Activated naive CD8-positive, alpha-beta T cell treated with anti-CD3 and anti-CD28 coated beads, Interleukin-2, amount 50 U/mL, for 24 hours (primary cell): ENCODE measurements at regions not wholly inside any gene's neighbourhood (a gene's known extent, or its start where the extent isn't known, plus 50 kb on each side); places are given as distances from the start of the nearest gene placed in this dataset.
"Not testable (repeated sequence)": the region's sequence is repeated elsewhere in the genome, so short reads cannot be mapped to it uniquely, and the experiment has no call there.

Experiments used
- ATAC-seq: fragments of 150-1000 bp; cut with Tn5 transposase; one replicate; pipeline ENCODE4 v1.10.0; 2021
- DNase-seq: peaks from one replicate; pipeline ENCODE4 v3.0.0; 2021
- H3K27ac Mint-ChIP-seq: one replicate; pipeline ENCODE4 v1.8.0; 2021; ENCODE audit warnings: mild to moderate bottlenecking, mixed read lengths
- H3K27me3 Mint-ChIP-seq: one replicate; pipeline ENCODE4 v1.8.0; 2021; ENCODE audit warnings: mixed read lengths
- H3K36me3 Mint-ChIP-seq: one replicate; pipeline ENCODE4 v1.8.0; 2021; ENCODE audit warnings: low read depth, mixed read lengths
- H3K4me1 Mint-ChIP-seq: one replicate; pipeline ENCODE4 v1.8.0; 2021; ENCODE audit warnings: mixed read lengths
- H3K4me3 Mint-ChIP-seq: one replicate; pipeline ENCODE4 v1.8.0; 2021; ENCODE audit warnings: mild to moderate bottlenecking, moderate library complexity, mixed read lengths
- H3K9me3 Mint-ChIP-seq: one replicate; pipeline ENCODE4 v1.8.0; 2021; ENCODE audit warnings: mixed read lengths

DNA sequence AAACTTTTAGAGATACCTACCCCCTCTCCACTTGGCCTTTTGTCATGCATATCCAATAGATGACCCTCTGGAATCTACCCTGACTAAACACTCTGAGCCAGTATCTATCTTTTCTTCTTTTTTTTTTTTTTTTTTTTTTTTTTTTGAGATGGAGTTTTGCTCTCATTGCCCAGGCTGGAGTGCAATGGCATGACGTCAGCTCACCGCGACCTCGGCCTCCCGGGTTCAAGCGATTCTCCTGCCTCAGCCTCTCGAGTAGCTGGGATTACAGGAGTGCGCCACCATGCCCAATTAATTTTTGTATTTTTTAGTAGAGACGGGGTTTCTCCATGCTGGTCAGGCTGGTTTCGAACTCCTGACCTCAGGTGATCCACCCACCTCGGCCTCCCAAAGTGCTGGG, 50.8 kb upstream of the GRIN2B start:
- DNase-seq, ATAC-seq, H3K9me3 Mint-ChIP-seq, H3K4me1 Mint-ChIP-seq, H3K36me3 Mint-ChIP-seq, H3K27me3 Mint-ChIP-seq, H3K27ac Mint-ChIP-seq, H3K4me3 Mint-ChIP-seq: not testable (repeated sequence)

DNA sequence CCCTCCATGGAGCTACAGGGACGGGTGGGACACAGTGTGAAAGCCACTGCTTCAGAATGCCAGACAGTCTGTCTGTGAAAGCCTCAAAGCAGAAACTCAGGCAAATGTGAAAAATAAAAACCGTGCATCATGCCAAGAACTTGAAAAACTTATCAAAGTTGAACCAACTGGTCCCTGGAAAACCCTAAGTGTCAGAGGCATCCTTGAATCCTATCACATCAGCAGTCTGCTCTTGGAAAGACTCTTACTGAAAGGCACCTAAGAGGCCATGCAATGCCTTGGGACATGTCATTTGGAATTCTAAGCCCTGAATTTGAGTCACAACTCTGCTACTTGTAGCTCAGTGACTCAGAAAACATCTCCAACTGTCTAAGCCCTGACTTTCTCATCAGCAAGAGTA, 62.4 kb upstream of the GRIN2B start:
- H3K36me3 Mint-ChIP-seq = no peaks in the 10 kb centered on the region
- H3K27me3 Mint-ChIP-seq = peaks cover 2% of the 10 kb centered on the region
- DNase-seq = no peak
- no peak overlapping the region for H3K4me3 Mint-ChIP-seq
- no peaks in the 10 kb centered on the region for H3K4me1 Mint-ChIP-seq
- H3K27ac Mint-ChIP-seq = no peak overlapping the region
- H3K9me3 Mint-ChIP-seq = peaks cover 6% of the 10 kb centered on the region
- no peak for ATAC-seq

DNA sequence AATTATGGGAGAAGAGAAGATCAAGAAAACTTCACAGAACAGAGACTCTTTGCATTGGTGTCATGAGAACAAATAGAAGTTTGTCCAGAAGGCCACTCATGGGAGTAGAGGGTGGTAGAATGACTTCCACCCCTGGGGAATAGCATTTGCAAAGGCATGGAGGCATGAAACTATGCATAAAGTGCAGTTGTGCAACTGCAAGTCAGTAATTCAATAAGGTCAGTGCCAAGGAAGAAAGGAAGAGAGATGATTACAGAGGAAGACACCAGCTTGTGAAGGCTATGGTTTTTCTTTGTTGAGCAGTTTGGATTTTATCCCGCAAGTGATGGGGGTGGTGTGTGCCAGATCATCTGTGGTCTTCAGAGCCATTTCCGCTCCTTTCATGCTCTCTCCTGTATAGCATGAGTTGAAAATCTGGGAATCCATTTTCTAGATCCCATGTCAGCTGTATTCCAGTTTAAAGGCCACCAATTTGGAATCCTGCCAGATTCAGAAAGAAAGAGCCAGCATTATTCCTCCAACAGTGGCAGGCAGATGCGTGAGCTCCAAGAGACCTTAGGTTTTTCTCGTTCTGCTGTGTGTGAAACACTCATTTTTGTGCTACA, 67.6 kb upstream of the GRIN2B start:
- H3K9me3 Mint-ChIP-seq = no peaks in the 10 kb centered on the region
- H3K36me3 Mint-ChIP-seq = no peaks in the 10 kb centered on the region
- DNase-seq (no peak), ATAC-seq (no peak)
- H3K27ac Mint-ChIP-seq = no peak overlapping the region
- H3K4me3 Mint-ChIP-seq = no peak overlapping the region
- H3K4me1 Mint-ChIP-seq = no peaks in the 10 kb centered on the region
- peaks cover 2% of the 10 kb centered on the region for H3K27me3 Mint-ChIP-seq

DNA sequence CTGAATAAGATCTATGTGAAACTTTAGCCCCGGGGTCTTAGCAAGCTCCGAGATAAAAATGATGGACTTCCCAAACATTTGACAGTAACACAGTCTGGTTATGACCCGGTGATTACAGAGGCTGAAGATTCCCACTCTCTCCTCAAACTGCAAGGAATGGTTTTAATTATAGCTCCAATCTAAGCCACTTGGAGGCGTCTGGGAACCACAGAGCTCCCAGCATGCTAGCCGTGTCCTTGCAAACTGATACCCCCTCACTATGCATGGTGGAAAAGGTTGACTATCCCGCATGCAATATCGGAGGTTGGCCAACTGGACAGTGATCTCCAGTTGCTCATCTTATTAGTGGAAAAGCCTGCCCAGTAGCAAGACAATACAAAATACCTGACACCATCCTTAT, 76.5 kb upstream of the GRIN2B start:
- H3K36me3 Mint-ChIP-seq = no peaks in the 10 kb centered on the region
- H3K4me1 Mint-ChIP-seq = no peaks in the 10 kb centered on the region

DNA sequence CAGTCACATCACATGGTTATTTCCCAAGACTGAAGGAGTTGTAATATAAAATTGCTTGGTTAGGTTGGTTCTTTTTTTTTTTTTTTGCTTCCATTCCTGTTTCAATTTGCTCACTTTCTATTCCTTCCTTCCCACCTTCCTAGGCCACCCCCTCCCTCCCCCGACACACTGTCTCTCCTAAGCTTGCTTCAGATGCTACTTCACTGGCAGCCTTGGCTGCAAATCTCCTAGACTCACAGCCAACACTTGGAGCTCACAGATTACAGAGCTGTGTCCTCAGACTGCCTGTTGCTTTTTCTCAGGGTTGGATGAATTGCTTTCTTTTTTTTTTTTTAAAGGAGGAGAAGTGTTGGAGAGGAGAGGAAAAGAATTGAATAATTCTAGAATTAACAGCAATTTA, 77.3 kb upstream of the GRIN2B start:
- H3K4me1 Mint-ChIP-seq = no peaks in the 10 kb centered on the region
- no peak overlapping the region for H3K4me3 Mint-ChIP-seq
- DNase-seq (no peak), ATAC-seq (no peak)
- no peak overlapping the region for H3K27ac Mint-ChIP-seq
- peaks cover 5% of the 10 kb centered on the region for H3K27me3 Mint-ChIP-seq
- H3K9me3 Mint-ChIP-seq = no peaks in the 10 kb centered on the region
- no peaks in the 10 kb centered on the region for H3K36me3 Mint-ChIP-seq

More for the DNA sequence above, 76.5 kb upstream of the GRIN2B start:
- no peak for DNase-seq
- H3K27ac Mint-ChIP-seq = no peak overlapping the region
- no peak overlapping the region for H3K4me3 Mint-ChIP-seq
- ATAC-seq = no peak
- no peaks in the 10 kb centered on the region for H3K9me3 Mint-ChIP-seq
- peaks cover 5% of the 10 kb centered on the region for H3K27me3 Mint-ChIP-seq

DNA sequence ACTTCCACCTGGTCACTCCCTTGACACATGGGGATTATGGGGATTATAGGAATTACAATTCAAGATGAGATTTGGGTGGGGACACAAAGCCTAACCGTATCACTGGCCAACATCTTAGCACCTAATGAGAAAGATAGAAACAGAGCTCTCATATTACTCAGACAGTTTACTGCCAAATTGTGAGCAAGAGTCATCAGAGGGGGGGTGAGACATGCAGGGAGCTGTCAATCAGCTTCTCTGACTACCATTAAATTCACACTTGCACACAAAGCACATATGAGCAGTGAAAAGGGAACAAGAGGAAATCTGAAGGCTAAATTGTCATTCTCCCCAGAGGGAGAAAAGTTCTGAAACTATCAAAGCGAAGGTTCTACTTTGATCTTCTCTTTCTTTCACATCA, 78.1 kb upstream of the GRIN2B start:
- no peak for ATAC-seq
- Mint-ChIP-seq H3K27ac (no peak overlapping the region), H3K27me3 (peaks cover 7% of the 10 kb centered on the region), H3K4me1 (no peaks in the 10 kb centered on the region), H3K9me3 (no peaks in the 10 kb centered on the region), H3K36me3 (no peaks in the 10 kb centered on the region), H3K4me3 (no peak overlapping the region)
- DNase-seq = no peak

DNA sequence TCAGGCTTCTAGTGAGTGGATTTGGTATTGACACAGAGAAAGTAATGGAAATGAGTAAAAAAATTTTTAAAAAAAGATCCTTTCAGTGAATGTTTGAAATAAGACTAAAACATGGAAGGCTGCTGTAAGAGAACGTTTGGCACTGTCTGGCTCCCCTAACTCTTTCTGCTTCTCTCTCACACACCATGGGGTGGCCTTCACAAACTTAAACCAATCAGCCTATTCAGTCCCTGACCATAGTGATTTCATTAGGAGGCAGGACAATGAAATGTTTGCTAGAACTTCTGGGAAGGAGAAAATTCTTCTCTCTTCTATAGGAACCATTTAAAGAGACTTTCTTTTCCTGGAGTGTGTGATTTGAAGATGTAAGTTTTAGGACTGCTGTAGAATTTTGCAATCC, 84.2 kb upstream of the GRIN2B start:
- Mint-ChIP-seq H3K4me3 (no peak overlapping the region), H3K9me3 (no peaks in the 10 kb centered on the region), H3K4me1 (no peaks in the 10 kb centered on the region), H3K27ac (no peak overlapping the region), H3K36me3 (no peaks in the 10 kb centered on the region), H3K27me3 (peaks cover 3% of the 10 kb centered on the region)
- ATAC-seq (no peak), DNase-seq (no peak)

DNA sequence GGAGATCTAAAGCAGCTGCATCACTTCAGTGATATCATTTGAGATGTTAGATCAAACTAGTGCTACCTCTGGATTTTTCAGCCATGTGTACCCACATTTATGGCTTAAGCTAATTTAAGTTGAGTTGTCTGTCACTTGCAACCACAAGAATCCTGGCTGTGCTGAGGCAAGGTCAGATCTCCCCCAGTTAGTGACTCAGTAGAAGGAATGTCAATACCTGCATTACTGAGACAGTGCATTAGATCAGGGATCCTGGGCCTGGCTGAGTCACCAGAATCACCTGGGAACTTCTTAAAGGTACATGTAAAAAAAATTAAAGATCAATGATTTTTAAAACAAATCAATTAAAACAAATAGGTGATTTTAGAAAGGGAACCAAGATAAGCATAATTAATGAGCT, 84.6 kb upstream of the GRIN2B start:
- Mint-ChIP-seq H3K27ac (no peak overlapping the region), H3K36me3 (no peaks in the 10 kb centered on the region), H3K4me1 (no peaks in the 10 kb centered on the region), H3K4me3 (no peak overlapping the region), H3K9me3 (no peaks in the 10 kb centered on the region), H3K27me3 (peaks cover 3% of the 10 kb centered on the region)
- DNase-seq (no peak), ATAC-seq (no peak)

DNA sequence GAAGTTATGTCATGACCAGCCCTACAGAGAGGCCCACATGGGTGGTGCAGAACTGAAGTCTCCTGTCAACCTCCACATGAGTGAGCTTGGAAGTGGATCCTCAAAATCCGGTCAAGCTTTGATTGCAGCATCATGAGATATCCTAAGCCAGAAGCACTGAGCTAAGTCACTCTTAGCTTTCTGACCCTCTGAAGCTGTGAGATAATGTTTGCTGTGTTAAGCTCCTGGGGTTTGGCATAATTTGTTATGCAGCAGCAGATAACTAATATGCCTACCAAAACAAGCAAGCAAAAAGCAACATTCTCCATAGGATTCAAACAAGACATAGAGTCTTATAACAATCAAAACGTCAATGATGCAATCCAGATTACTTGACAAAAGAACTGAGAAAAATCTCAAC, 87.6 kb upstream of the GRIN2B start:
- H3K36me3 Mint-ChIP-seq = no peaks in the 10 kb centered on the region
- no peaks in the 10 kb centered on the region for H3K9me3 Mint-ChIP-seq
- no peak overlapping the region for H3K4me3 Mint-ChIP-seq
- DNase-seq = no peak
- no peak for ATAC-seq
- H3K4me1 Mint-ChIP-seq = no peaks in the 10 kb centered on the region
- H3K27me3 Mint-ChIP-seq = peaks cover 2% of the 10 kb centered on the region
- H3K27ac Mint-ChIP-seq = no peak overlapping the region

DNA sequence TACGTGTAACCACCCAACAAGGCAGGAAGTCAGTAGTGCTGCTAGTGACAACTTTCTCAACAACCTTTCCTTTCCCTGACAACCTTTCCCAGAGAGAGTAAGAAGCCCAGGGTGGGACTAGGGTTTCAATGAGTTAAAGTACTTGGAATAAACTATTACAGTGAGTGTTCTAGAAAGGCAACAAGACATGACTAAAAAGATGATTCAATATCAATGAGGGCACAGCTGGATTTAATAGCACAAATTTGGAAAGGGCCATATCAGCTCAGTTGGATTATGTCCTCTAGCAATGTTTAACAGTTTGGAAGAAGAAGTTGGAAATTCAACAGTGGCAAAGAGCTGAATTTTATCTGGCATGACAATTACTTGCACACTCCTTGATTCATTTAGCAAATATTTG, 90.4 kb upstream of the GRIN2B start:
- no peak for DNase-seq
- Mint-ChIP-seq H3K27ac (no peak overlapping the region), H3K27me3 (no peaks in the 10 kb centered on the region), H3K9me3 (peaks cover 2% of the 10 kb centered on the region), H3K4me3 (no peak overlapping the region), H3K4me1 (no peaks in the 10 kb centered on the region), H3K36me3 (no peaks in the 10 kb centered on the region)
- ATAC-seq = no peak

DNA sequence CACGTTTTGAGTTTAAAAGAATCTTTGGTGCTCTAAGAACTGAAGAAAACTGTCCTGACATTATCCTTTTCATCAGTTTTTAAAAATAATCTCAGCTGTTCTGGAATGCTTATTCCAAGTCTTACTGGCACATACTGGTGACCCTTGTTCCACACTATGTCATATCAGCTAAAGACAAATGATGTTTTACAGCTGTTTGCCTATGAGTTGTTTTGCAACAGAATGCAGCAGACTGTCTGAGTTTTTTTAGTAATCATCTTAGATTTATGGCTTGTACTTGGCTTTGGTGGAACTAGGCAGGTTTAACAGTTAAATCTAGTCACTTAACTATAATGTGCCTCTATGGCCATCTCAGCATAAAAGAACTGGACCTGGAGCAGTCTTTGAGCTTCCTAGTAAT, 91.6 kb upstream of the GRIN2B start:
- H3K36me3 Mint-ChIP-seq = no peaks in the 10 kb centered on the region
- no peak overlapping the region for H3K27ac Mint-ChIP-seq
- H3K27me3 Mint-ChIP-seq = no peaks in the 10 kb centered on the region
- no peaks in the 10 kb centered on the region for H3K4me1 Mint-ChIP-seq
- DNase-seq (no peak), ATAC-seq (no peak)
- H3K4me3 Mint-ChIP-seq = no peak overlapping the region
- H3K9me3 Mint-ChIP-seq = peaks cover 9% of the 10 kb centered on the region

DNA sequence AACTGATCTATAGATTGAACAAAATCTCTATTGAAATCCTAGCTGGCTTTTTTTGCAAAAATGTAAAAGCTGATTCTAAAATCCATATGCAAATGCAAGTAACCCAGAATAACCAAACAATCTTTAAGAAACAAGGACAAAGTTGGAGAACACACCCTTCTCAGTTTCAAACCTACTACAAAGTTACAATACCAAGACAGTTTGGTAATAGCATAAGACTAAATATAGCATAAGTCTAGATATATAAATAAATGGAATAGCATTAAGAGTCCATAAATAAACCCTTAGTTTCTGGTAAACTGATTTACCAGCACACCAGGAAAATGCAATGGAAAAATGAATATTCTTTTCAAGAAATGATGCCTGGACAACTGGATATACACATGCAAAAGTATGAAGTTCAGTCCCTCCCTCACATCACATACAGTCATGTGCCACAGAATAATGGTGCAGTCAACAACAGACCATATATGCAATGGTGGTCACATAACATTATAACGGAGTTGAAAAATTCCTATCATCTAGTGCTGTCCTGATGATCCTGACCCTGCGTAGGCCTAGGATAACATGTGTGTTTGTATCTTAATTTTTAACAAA, 94.5 kb upstream of the GRIN2B start:
- Mint-ChIP-seq H3K9me3 (peaks cover 9% of the 10 kb centered on the region), H3K4me3 (no peak overlapping the region), H3K27me3 (no peaks in the 10 kb centered on the region), H3K4me1 (no peaks in the 10 kb centered on the region), H3K36me3 (no peaks in the 10 kb centered on the region), H3K27ac (no peak overlapping the region)
- ATAC-seq (no peak), DNase-seq (no peak)

DNA sequence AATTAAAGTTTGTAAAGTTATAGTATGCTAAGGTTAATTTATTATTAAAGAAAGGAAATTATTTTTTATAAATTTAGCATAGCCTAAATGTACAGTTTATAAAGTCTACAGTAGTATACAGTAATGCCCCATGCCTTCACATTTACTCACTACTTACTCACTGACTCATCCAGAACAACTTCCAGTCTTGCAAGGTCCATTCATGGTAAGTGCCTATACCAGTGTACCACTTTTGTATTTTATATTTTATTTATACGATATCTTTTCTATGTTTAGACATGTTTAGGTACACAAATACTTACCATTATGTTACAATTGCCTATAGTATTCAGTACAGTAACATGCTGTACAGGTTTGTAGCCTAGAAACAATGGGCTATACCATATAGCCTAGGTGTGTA, 95.1 kb upstream of the GRIN2B start:
- Mint-ChIP-seq H3K36me3 (no peaks in the 10 kb centered on the region), H3K9me3 (peaks cover 9% of the 10 kb centered on the region), H3K4me3 (no peak overlapping the region), H3K4me1 (no peaks in the 10 kb centered on the region), H3K27ac (no peak overlapping the region), H3K27me3 (no peaks in the 10 kb centered on the region)
- ATAC-seq (no peak), DNase-seq (no peak)

DNA sequence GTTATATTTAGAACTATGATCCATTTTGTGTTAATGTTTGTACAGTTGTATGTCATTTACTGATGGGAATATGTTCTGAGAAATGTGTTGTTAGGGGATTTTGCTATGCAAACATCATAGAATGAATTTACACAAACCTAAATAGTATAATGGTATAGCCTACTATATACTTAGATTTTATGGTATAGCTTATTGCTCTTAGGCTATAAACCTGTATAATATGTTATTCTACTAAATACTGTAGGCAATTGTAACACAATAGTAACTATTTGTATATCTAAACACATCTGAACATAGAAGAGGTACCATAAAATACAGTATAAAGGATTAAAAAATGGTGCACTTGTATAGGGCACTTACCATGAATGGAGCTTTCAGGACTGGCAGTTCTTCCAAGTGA, 105.4 kb upstream of the GRIN2B start:
- H3K9me3 Mint-ChIP-seq = peaks cover 9% of the 10 kb centered on the region
- no peak overlapping the region for H3K27ac Mint-ChIP-seq
- H3K27me3 Mint-ChIP-seq = peaks cover 3% of the 10 kb centered on the region
- H3K36me3 Mint-ChIP-seq = no peaks in the 10 kb centered on the region
- H3K4me3 Mint-ChIP-seq = no peak overlapping the region
- ATAC-seq (no peak), DNase-seq (no peak)
- H3K4me1 Mint-ChIP-seq = no peaks in the 10 kb centered on the region

DNA sequence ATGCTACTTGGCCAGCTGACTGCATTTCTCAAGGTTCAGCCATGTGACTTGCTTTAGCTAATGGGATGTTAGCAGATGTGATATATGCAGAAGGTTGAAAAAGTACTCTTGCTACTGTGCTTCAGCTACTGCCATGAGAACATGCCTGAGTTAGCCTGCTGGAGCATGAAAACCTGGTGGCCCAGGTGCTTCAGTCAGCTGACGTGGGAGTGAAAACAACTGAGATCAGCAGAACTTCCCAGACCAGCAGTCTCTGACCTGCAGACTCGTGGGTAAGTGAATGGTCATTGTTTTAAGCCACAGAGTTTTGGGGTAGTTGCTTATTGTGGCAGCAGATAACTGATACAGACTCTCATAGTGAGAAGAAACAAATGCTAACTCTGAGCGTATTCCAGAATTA, 118.6 kb upstream of the GRIN2B start:
- H3K27ac Mint-ChIP-seq = no peak overlapping the region
- H3K9me3 Mint-ChIP-seq = peaks cover 21% of the 10 kb centered on the region
- no peaks in the 10 kb centered on the region for H3K4me1 Mint-ChIP-seq
- ATAC-seq (no peak), DNase-seq (no peak)
- H3K36me3 Mint-ChIP-seq = no peaks in the 10 kb centered on the region
- H3K4me3 Mint-ChIP-seq = no peak overlapping the region
- peaks cover 15% of the 10 kb centered on the region for H3K27me3 Mint-ChIP-seq

DNA sequence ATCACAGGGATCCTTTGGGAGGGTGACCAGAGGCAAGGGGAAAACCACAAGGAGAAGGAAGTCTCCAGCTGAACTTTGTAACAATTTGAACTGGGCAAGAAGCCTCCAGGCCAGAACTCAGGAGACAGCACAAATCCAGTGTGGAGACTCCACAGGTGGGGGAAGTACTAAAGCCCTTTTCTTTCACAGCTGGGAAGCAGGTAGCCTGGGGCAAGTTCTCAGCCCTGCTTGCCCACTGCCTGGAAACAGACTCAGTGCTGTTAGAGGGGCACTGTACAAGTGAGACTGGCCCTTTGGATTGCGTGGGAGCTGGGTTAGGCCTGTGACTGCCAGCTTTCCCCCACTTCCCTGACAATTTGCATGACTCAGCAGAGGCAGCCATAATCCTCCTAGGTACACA, 120.2 kb upstream of the GRIN2B start:
- ATAC-seq, H3K36me3 Mint-ChIP-seq, H3K27ac Mint-ChIP-seq, DNase-seq, H3K4me1 Mint-ChIP-seq, H3K4me3 Mint-ChIP-seq: not testable (repeated sequence)
- Mint-ChIP-seq H3K27me3 (peaks cover 15% of the 10 kb centered on the region), H3K9me3 (peaks cover 21% of the 10 kb centered on the region)
